ENCODE measurements at regions not wholly inside any gene's neighbourhood (a gene's known extent, or its start where the extent isn't known, plus 50 kb on each side); places are given as distances from the start of the nearest gene placed in this dataset.

GRCh38 chr7:130929896-130930659, 196.1 kb upstream of the KLF14 start:
- H3K9me1 ChIP-seq (replicated peaks; ENCODE audit: control insufficient read depth, extremely low read depth, insufficient read depth, low read length) = no peaks in the 10 kb centered on the region
- DNase-seq (ENCODE audit: low read depth, low spot score) (no peak), FAIRE-seq (no peak)
- no peaks in the 10 kb centered on the region for H4K20me1 ChIP-seq (replicated peaks; ENCODE audit: control insufficient read depth, extremely low read depth, insufficient read depth, low read length)
- H3K9ac ChIP-seq (replicated peaks; ENCODE audit: extremely low read depth, insufficient read depth, low read length) = no peak overlapping the region
- ChIA-PET POLR2A (no interaction called here), CTCF (interaction anchor here (0.7 to 4.1 kb wide), 12 partner anchors 8 to 110 kb away, joined by 3 to 23 read pairs (median 4); no protein-coding TSS in a partner anchor)
- H3K36me3 ChIP-seq (ENCODE audit: control insufficient read depth in 2 of 2, extremely low read depth in 1 of 2, insufficient read depth in 2 of 2, low read length in 2 of 2) = no peaks in the 10 kb centered on the region
- intact Hi-C loops (cut with micrococcal nuclease) (no loop called here), dilution Hi-C loops (cut with MboI; ENCODE audit: extremely low pct_ligation_motif_present, low sequenced_read_pairs) (no loop called here)
- no peaks in the 10 kb centered on the region for H3K9me3 ChIP-seq (replicated peaks; ENCODE audit: control insufficient read depth, insufficient read depth, low read length)
- H3K4me2 ChIP-seq (ENCODE audit: insufficient read depth, low read length) = no peak overlapping the region
- H3K4me1 ChIP-seq (ENCODE audit: control insufficient read depth, extremely low read depth, insufficient read depth, low read length) = peaks cover 6% of the 10 kb centered on the region
- TF ChIP-seq FOS (IDR thresholded peaks at IDR 0.05; ENCODE audit: borderline replicate concordance, insufficient read depth, low read length) = no peak
- no peak for TF ChIP-seq MYC (IDR thresholded peaks at IDR 0.05; ENCODE audit: low read depth, low read length)
- TF ChIP-seq, protein P1, sequence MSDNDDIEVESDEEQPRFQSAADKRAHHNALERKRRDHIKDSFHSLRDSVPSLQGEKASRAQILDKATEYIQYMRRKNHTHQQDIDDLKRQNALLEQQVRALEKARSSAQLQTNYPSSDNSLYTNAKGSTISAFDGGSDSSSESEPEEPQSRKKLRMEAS (IDR thresholded peaks at IDR 0.05; ENCODE audit: insufficient read depth, insufficient read length) = no peak
- no peak for TF ChIP-seq GATA2 (IDR thresholded peaks at IDR 0.05; ENCODE audit: insufficient read depth, insufficient read length, low read depth, low read length)
- TF ChIP-seq POLR2A (IDR thresholded peaks at IDR 0.05; ENCODE audit: low read depth, low read length) = no peak
- TF ChIP-seq, protein P2, sequence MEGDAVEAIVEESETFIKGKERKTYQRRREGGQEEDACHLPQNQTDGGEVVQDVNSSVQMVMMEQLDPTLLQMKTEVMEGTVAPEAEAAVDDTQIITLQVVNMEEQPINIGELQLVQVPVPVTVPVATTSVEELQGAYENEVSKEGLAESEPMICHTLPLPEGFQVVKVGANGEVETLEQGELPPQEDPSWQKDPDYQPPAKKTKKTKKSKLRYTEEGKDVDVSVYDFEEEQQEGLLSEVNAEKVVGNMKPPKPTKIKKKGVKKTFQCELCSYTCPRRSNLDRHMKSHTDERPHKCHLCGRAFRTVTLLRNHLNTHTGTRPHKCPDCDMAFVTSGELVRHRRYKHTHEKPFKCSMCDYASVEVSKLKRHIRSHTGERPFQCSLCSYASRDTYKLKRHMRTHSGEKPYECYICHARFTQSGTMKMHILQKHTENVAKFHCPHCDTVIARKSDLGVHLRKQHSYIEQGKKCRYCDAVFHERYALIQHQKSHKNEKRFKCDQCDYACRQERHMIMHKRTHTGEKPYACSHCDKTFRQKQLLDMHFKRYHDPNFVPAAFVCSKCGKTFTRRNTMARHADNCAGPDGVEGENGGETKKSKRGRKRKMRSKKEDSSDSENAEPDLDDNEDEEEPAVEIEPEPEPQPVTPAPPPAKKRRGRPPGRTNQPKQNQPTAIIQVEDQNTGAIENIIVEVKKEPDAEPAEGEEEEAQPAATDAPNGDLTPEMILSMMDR (IDR thresholded peaks at IDR 0.05; ENCODE audit: extremely low read depth in 1 of 2, insufficient read depth in 1 of 2, low read depth in 1 of 2, low read length in 2 of 2) = no peak
- TF ChIP-seq JUN (IDR thresholded peaks at IDR 0.05; ENCODE audit: borderline replicate concordance, insufficient read depth, insufficient read length, low read depth) = no peak
- TF ChIP-seq POLR2AphosphoS5 (IDR thresholded peaks at IDR 0.05; ENCODE audit: insufficient read depth, low read depth, low read length) = no peak
- H3K27me3 ChIP-seq (ENCODE audit: control insufficient read depth in 2 of 2, insufficient read depth in 2 of 2, low read length in 2 of 2) = no peaks in the 10 kb centered on the region
- H3K27ac ChIP-seq (ENCODE audit: insufficient read depth, low read depth, low read length) = no peak overlapping the region
- no peak overlapping the region for H2AFZ ChIP-seq (ENCODE audit: low read depth, low read length)
- no peak overlapping the region for H3K4me3 ChIP-seq (replicated peaks in 1 of 3; ENCODE audit: insufficient read depth in 1 of 3, low read depth in 1 of 3, low read length in 3 of 3)
- BruUV-seq (replicated peaks) = no TSS peak
- no peaks in the 10 kb centered on the region for H3K79me2 ChIP-seq (ENCODE audit: control insufficient read depth, insufficient read depth, low read length)
